ENCODE measurements at regions not wholly inside any gene's neighbourhood (a gene's known extent, or its start where the extent isn't known, plus 50 kb on each side); places are given as distances from the start of the nearest gene placed in this dataset.

- TF ChIP-seq NFE2L2 (IDR thresholded peaks at IDR 0.05; ENCODE audit: low read depth, low read length) (no peak), RFX5 (IDR thresholded peaks at IDR 0.05; ENCODE audit: low read depth, low read length) (no peak), MXI1 (IDR thresholded peaks at IDR 0.05; ENCODE audit: borderline replicate concordance, low read depth, low read length) (no peak), RAD21 (IDR thresholded peaks at IDR 0.05; ENCODE audit: low read length) (no peak), CHD1 (IDR thresholded peaks at IDR 0.05; ENCODE audit: low read depth, low read length) (no peak)
These were observed 121.7 kb upstream of the NAP1L1 start (continued) for GRCh38 chr12:76206039-76206676.

- CTCF ChIA-PET: no interaction called here
- dilution Hi-C loops (cut with HindIII; ENCODE audit: low sequenced_read_pairs, unreplicated experiment): no loop called here
- no peak for TF ChIP-seq MAZ (IDR thresholded peaks at IDR 0.05; ENCODE audit: borderline replicate concordance, low read depth, low read length)
- no peak for TF ChIP-seq MAFK (IDR thresholded peaks at IDR 0.05; ENCODE audit: low read depth, low read length)
- TF ChIP-seq CTCF (conservative IDR thresholded peaks at IDR 0.05; ENCODE audit: low read depth, low read length): no peak
- TF ChIP-seq CHD1 (IDR thresholded peaks at IDR 0.05; ENCODE audit: low read depth, low read length): no peak
- no peak for TF ChIP-seq BHLHE40 (IDR thresholded peaks at IDR 0.05; ENCODE audit: low read depth, low read length)
- no peak for TF ChIP-seq USF2 (IDR thresholded peaks at IDR 0.05; ENCODE audit: low read depth, low read length)
- TF ChIP-seq RCOR1 (IDR thresholded peaks at IDR 0.05; ENCODE audit: insufficient replicate concordance, low read length): no peak
- no peak for TF ChIP-seq RFX5 (IDR thresholded peaks at IDR 0.05; ENCODE audit: low read depth, low read length)
- no peak for TF ChIP-seq NFE2L2 (IDR thresholded peaks at IDR 0.05; ENCODE audit: low read depth, low read length)
- TF ChIP-seq POLR2A (IDR thresholded peaks at IDR 0.05; ENCODE audit: low read depth, low read length): no peak
- TF ChIP-seq MXI1 (IDR thresholded peaks at IDR 0.05; ENCODE audit: borderline replicate concordance, low read depth, low read length): no peak
- TF ChIP-seq ELK1 (IDR thresholded peaks at IDR 0.05; ENCODE audit: borderline replicate concordance, low read depth, low read length): no peak
- TF ChIP-seq FOS (IDR thresholded peaks at IDR 0.05; ENCODE audit: low read depth, low read length): no peak
These were observed 118.1 kb upstream of the NAP1L1 start for GRCh38 chr12:76202621-76203020.

More at GRCh38 chr12:76202621-76203020, 118.1 kb upstream of the NAP1L1 start:
- Histone ChIP-seq H3K56ac (ENCODE audit: extremely low read depth, insufficient read depth, low read length) (no peak overlapping the region), H3K9ac (ENCODE audit: low read depth, low read length) (no peak overlapping the region), H3K23ac (ENCODE audit: low read depth, low read length) (no peak overlapping the region), H2BK120ac (ENCODE audit: low read depth, low read length) (no peak overlapping the region), H3K4me3 (ENCODE audit: insufficient read depth, low read depth, low read length) (no peak overlapping the region), H3K18ac (ENCODE audit: low read depth, low read length) (no peak overlapping the region), H3K36me3 (ENCODE audit: control insufficient read depth, insufficient read depth, low read length) (no peaks in the 10 kb centered on the region), H2BK15ac (ENCODE audit: low read depth, low read length) (no peak overlapping the region), H4K5ac (ENCODE audit: low read depth, low read length) (no peak overlapping the region), H2BK20ac (ENCODE audit: low read depth, low read length) (no peak overlapping the region), H3K4ac (ENCODE audit: low read depth, low read length) (no peak overlapping the region), H2AK5ac (ENCODE audit: low read depth, low read length) (no peak overlapping the region), H4K20me1 (ENCODE audit: insufficient read depth, low read length) (no peaks in the 10 kb centered on the region), H3K27ac (ENCODE audit: insufficient read depth, low read length) (no peak overlapping the region), H4K91ac (ENCODE audit: insufficient read depth, low read depth, low read length) (no peak overlapping the region), H4K8ac (ENCODE audit: low read depth in 2 of 2, low read length in 2 of 2) (no peak overlapping the region), H3K4me2 (ENCODE audit: low read depth, low read length) (no peak overlapping the region), H3K9me3 (ENCODE audit: control insufficient read depth, insufficient read depth, low read length) (peaks cover 16% of the 10 kb centered on the region), H2AK9ac (replicated peaks; ENCODE audit: low read depth, low read length, poor library complexity) (no peak overlapping the region), H2BK5ac (ENCODE audit: low read depth, low read length, poor library complexity, severe bottlenecking) (no peak overlapping the region), H3K14ac (replicated peaks; ENCODE audit: low read depth, low read length) (no peak overlapping the region), H2AFZ (replicated peaks; ENCODE audit: low read length, poor library complexity) (no peak overlapping the region), H3K27me3 (ENCODE audit: control insufficient read depth, insufficient read depth, low read length) (peaks cover 2% of the 10 kb centered on the region; the same call in 1 of the 2 replicates), H3K4me1 (ENCODE audit: control insufficient read depth, insufficient read depth, low read length) (no peaks in the 10 kb centered on the region), H3K79me1 (ENCODE audit: low read depth in 1 of 2, low read length in 2 of 2) (no peaks in the 10 kb centered on the region), H3K9me1 (ENCODE audit: insufficient read depth, low read length) (no peaks in the 10 kb centered on the region)
- in situ Hi-C loops (cut with MboI; ENCODE audit: low sequenced_read_pairs) (no loop called here), intact Hi-C loops (cut with micrococcal nuclease) (no loop called here)
- DNase-seq: no peak
- ATAC-seq (ENCODE audit: low read depth): no peak
- POLR2A ChIA-PET (ENCODE audit: unreplicated experiment): no interaction called here
- BruUV-seq (replicated peaks): no TSS peak
